ENCODE measurements at regions not wholly inside any gene's neighbourhood (a gene's known extent, or its start where the extent isn't known, plus 50 kb on each side); places are given as distances from the start of the nearest gene placed in this dataset.

DNA sequence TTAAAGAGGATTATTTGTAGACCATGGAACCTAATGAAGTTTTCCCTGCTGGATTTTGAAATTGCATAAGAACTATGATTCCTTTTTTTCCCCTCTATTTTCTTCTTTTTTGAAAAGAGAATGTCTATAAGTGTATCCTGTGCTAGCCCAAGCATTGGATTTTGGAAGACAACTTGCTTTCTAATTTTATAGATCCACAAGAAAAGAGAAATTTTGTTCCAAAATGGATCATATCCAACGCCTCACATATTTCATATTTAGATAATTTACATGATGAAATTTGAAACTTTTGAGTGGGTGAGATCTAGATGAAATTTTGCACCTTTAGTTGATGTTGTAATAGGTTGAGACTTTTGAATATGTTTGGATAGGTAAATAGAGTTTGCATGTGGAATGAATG, 978.7 kb downstream of the MRPL39 start:
- H3K27me3 ChIP-seq (ENCODE audit: control insufficient read depth in 2 of 2, insufficient read depth in 2 of 2, low read length in 2 of 2): no peaks in the 10 kb centered on the region
- H3K4me2 ChIP-seq (ENCODE audit: insufficient read depth, low read length): no peak overlapping the region
- intact Hi-C loops (cut with micrococcal nuclease) (no loop called here), dilution Hi-C loops (cut with MboI; ENCODE audit: extremely low pct_ligation_motif_present, low sequenced_read_pairs) (no loop called here)
- DNase-seq (ENCODE audit: low read depth, low spot score) (no peak), FAIRE-seq (no peak)
- no peak overlapping the region for H3K4me3 ChIP-seq (replicated peaks in 1 of 3; ENCODE audit: insufficient read depth in 1 of 3, low read depth in 1 of 3, low read length in 3 of 3)
- TF ChIP-seq JUN (IDR thresholded peaks at IDR 0.05; ENCODE audit: borderline replicate concordance, insufficient read depth, insufficient read length, low read depth): no peak
- TF ChIP-seq EZH2 (IDR thresholded peaks at IDR 0.05; ENCODE audit: borderline replicate concordance, low read depth, low read length, severe bottlenecking): no peak
- TF ChIP-seq CTCF (IDR thresholded peaks at IDR 0.05; ENCODE audit: extremely low read depth in 1 of 2, insufficient read depth in 1 of 2, low read depth in 1 of 2, low read length in 2 of 2): no peak
- no peak for TF ChIP-seq GATA2 (IDR thresholded peaks at IDR 0.05; ENCODE audit: insufficient read depth, insufficient read length, low read depth, low read length)
- TF ChIP-seq POLR2AphosphoS5 (IDR thresholded peaks at IDR 0.05; ENCODE audit: insufficient read depth, low read depth, low read length): no peak
- TF ChIP-seq POLR2A (IDR thresholded peaks at IDR 0.05; ENCODE audit: low read depth, low read length): no peak
- TF ChIP-seq, protein P1, sequence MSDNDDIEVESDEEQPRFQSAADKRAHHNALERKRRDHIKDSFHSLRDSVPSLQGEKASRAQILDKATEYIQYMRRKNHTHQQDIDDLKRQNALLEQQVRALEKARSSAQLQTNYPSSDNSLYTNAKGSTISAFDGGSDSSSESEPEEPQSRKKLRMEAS (IDR thresholded peaks at IDR 0.05; ENCODE audit: insufficient read depth, insufficient read length): no peak
- TF ChIP-seq MYC (IDR thresholded peaks at IDR 0.05; ENCODE audit: low read depth, low read length): no peak
- no peak for TF ChIP-seq FOS (IDR thresholded peaks at IDR 0.05; ENCODE audit: borderline replicate concordance, insufficient read depth, low read length)
- no peak overlapping the region for H2AFZ ChIP-seq (ENCODE audit: low read depth, low read length)
- H3K27ac ChIP-seq (ENCODE audit: insufficient read depth, low read depth, low read length): no peak overlapping the region
- POLR2A ChIA-PET: no interaction called here
- no peak overlapping the region for H3K9ac ChIP-seq (replicated peaks; ENCODE audit: extremely low read depth, insufficient read depth, low read length)
- H3K79me2 ChIP-seq (ENCODE audit: control insufficient read depth, insufficient read depth, low read length): no peaks in the 10 kb centered on the region
- H3K9me1 ChIP-seq (replicated peaks; ENCODE audit: control insufficient read depth, extremely low read depth, insufficient read depth, low read length): no peaks in the 10 kb centered on the region
- H3K36me3 ChIP-seq (ENCODE audit: control insufficient read depth in 2 of 2, extremely low read depth in 1 of 2, insufficient read depth in 2 of 2, low read length in 2 of 2): no peaks in the 10 kb centered on the region
- H4K20me1 ChIP-seq (replicated peaks; ENCODE audit: control insufficient read depth, extremely low read depth, insufficient read depth, low read length): no peaks in the 10 kb centered on the region
- BruUV-seq (replicated peaks): no TSS peak
- no peaks in the 10 kb centered on the region for H3K4me1 ChIP-seq (ENCODE audit: control insufficient read depth, extremely low read depth, insufficient read depth, low read length)
- H3K9me3 ChIP-seq (replicated peaks; ENCODE audit: control insufficient read depth, insufficient read depth, low read length): peaks cover 3% of the 10 kb centered on the region
- CTCF ChIA-PET: no interaction called here

Data from endothelial cell of umbilical vein (primary cell).